Fibroblast of skin of abdomen (primary cell): ENCODE measurements at regions not wholly inside any gene's neighbourhood (a gene's known extent, or its start where the extent isn't known, plus 50 kb on each side); places are given as distances from the start of the nearest gene placed in this dataset.
A peak's percentile ranks its signal among the peaks of the same experiment; 100 is the strongest.
"Not testable (repeated sequence)": the region's sequence is repeated elsewhere in the genome, so short reads cannot be mapped to it uniquely, and the experiment has no call there.

Source experiments
- DNase-seq: peaks from one replicate; pipeline ENCODE4 v3.0.0-alpha.2; 2013

GRCh38 chr16:87190288-87191230, 126.6 kb downstream of the C16orf95 start:
- peak; percentile 51 for DNase-seq

DNA sequence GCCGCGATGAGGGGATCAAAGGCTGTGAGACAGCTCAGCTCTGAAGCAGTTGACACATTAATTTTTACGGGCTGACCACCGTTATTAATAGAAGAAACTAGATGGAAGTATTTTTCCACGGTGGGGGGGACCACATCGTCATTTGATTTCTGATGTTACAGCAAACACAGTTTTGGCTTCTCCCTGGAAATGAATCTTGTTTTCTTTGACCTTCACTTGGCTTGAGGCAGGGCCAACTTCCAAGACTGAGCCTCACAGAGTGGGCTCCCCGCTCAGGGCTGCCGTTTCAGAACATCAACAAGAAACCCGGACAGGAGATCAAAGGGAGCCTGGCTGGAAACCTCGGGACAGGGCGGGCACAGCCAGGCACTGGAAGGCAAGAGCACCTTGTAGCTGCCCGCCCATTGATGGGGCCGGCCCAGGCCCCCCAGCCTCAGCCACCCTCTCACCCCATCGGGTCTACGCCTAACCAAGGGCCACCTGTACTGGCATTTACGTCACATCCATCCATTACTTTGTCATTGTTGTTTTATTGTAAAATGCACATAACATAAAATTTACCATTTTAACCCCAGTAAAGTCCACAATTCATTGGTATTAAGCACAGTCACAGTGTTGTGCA, 124.6 kb downstream of the C16orf95 start:
- no peak for DNase-seq

DNA sequence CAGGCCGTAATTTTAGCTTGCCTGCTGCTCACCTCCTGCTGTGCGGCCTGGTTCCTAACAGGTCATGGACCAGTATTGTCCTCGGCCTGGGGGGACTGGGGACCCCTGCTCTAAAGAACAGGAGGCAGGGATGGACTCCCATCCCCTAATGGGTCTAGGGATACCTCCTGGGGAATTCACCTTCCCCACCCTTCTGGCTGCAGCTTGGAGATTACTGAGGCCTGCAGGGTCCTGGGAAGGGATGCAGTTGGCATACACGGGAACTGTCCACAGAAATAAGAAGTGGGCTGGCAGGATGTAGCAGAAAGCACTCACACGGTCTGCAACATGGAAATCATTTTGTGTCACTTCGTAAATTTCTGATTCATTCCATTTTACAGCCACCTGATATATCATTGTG, 123.0 kb downstream of the C16orf95 start:
- no peak for DNase-seq

DNA sequence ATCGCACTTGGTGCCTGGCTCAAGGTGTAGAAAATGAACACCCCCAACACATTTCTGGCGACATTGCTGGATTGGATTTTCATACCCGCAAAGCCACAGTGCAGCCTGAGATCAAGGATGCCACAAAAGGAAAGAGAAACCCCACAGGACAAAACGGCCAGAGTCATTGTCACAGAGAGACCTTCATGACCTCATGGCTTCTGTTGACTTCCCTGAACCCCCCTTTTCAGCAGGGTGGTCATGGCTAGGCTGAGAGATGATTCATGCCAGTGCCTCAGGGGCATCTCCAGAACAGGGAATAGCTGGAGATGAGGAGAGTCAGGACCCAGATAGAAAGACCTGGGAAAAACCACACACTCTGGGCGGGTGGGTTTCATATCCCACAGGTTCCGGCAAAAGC, 122.0 kb downstream of the C16orf95 start:
- no peak for DNase-seq

DNA sequence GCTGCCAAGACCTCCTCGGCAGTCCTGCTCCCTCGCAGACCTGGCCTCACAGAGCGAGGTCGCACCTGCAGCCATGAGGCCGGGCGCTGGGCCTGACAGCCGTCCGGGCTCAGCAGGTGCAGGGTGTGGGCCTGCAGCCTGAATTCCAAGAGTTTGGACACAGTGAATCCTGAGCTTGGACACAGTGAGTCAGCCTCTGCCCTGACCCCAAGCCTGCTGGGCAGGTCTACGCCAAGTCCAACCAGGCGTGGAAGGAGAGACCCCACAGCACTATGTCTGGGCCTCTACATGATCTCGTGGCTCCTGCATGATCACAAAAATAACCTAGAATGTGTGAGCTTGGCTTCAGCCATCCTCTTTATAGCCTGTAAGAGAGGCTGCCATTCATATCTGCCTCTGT, 121.0 kb downstream of the C16orf95 start:
- no peak for DNase-seq

GRCh38 chr16:87196661-87197060, 120.5 kb downstream of the C16orf95 start:
- DNase-seq, result no peak

DNA sequence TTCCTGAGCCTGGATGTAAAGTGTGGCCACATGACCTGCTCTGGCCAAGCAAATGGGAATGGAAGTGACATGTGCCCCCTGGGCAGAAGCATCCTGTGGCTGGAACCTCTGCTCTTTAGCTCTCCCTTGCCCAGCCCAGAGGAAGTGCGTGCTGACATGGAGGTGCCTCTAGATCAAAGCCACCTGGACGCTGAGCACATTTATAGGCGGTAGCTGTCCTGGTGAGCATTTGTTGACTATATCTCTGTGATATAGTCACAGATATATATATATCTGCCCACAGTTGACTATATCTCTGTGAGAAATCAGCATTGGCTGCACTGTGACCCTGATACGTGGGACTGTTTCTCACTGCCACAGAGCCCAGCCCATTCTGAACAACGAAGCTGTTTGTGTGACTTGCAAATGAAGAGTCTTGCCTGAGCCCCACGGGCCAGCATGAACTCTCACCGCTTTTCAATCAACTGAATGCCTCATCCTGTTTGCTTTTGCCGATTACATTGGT, 118.8 kb downstream of the C16orf95 start:
- DNase-seq, result no peak

DNA sequence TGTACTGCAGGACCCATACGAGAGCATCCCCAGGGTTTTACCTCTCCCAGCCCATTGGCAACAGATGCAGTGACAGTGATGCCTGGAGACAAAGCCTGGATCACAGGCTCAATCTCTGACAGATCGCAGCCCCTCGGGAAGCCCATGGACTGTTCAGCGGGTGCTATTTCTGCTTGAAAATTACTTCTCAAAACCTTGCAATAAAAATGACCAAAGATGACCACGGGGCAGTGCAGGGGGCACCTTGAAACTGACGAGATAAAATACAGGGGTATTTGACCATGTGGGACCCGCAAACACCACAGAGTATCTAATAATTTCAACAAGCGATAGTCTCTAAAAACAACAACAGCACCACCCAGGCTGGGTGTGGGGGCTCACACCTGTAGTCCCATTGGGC, 118.3 kb downstream of the C16orf95 start:
- no peak for DNase-seq

GRCh38 chr16:87199379-87199778, 117.8 kb downstream of the C16orf95 start:
- DNase-seq, result no peak

DNA sequence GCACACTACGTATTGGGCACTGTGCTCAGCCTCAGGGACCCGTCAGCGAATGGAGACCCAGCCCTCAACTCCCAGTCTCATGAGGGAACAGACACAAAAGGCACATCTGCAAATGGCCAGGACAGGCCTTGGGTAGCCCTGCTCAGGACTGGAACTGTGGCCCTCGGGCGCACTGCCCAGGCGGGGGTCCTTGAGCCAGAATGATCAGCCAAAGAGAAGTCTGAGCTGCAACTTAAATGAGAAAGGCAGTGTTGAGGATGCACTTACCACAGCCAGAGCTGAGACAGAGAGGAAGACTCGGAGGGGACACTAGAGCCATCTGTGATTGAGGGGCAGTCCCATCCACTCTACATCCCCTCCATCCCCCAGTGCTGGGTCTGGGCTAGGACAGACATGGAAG, 117.3 kb downstream of the C16orf95 start:
- DNase-seq, result no peak

- no peak for DNase-seq
Measured at GRCh38 chr16:87200637-87201036, 116.6 kb downstream of the C16orf95 start.

GRCh38 chr16:87201052-87201451, 116.1 kb downstream of the C16orf95 start:
- peak; percentile 100 for DNase-seq

- DNase-seq, result peak; percentile 33
Measured at GRCh38 chr16:87201790-87202189, 115.4 kb downstream of the C16orf95 start.

DNA sequence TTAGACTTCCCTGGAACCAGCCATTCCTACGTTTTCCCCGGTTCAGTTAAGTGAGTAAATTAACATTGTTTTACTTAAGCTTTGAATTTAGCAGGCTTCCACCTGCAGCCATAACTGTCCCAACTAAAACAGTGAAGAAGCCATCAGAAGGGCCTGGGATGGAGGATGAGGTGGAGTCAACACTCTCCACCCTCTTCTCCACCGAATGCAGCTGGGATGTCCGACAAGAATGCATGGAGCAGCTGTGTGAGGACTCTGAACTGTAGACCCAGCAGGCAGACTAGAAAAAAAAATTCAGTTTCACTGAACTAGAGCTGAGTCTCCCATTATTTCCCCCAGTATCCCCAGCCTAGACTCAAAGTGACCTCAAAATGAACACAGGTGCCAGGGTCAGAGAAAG, 114.8 kb downstream of the C16orf95 start:
- peak; percentile 76 for DNase-seq

- DNase-seq, result peak; percentile 92
Measured at GRCh38 chr16:87203060-87203656, 114.0 kb downstream of the C16orf95 start.

DNA sequence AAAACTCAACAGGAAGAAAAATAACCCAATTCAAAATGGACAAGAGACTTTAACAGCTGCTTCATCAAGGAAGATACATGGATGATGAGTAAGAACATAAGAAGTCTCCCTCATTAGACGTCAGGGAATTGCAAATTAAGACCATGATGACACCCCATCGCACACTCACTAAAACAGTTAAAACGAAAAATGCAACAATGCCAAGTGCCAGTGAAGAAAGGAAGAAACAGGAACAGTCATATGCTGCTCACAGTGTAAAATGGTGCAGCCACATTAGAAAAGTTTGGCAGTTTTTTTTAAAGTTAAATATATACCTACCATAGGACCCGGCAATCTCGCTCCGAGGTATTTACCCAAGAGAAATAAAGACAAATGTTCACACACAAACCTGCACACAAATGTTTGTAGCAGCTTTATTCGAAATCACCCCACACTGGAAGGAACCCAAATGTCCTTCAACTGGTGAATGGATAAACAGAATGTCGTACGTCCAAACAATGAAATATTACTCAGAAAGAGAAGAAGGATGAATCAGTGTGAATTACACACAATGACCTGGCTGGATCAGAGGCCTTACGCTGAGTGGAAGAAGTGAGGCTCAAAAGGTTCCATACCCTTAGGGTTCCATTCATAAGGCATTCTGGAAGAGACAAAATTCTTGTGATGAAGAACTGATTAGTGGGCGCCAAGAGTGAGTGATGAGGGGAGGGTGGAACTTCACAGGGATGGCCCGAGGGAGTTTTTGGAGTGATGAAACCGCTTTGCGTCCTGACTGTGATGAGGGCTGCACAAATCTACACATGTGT, 110.3 kb downstream of the C16orf95 start:
- DNase-seq, result peak; percentile 84

GRCh38 chr16:87207509-87207908, 109.7 kb downstream of the C16orf95 start:
- DNase-seq, result peak; percentile 91

DNA sequence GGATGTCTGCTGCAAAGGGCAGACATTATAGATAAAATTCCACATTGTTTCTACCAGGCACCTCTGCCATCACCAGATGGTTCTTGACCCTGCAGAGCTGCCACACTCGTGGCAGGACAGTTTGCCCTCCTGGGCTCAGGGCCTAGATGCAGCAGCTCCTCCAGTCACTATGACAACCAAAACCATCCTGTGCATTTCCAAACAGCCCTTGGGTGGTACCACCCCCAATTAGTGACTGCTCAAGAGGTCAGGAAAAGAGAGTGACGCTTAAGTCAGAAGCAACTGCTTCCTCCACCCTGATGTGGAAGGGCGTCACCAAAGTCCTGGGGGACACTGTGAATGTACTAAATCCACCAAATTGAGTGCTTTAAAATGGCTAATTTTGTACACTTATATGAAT, 109.2 kb downstream of the C16orf95 start:
- no peak for DNase-seq

- DNase-seq, result not testable (repeated sequence)
Measured at GRCh38 chr16:87208968-87209367, 108.2 kb downstream of the C16orf95 start.

DNA sequence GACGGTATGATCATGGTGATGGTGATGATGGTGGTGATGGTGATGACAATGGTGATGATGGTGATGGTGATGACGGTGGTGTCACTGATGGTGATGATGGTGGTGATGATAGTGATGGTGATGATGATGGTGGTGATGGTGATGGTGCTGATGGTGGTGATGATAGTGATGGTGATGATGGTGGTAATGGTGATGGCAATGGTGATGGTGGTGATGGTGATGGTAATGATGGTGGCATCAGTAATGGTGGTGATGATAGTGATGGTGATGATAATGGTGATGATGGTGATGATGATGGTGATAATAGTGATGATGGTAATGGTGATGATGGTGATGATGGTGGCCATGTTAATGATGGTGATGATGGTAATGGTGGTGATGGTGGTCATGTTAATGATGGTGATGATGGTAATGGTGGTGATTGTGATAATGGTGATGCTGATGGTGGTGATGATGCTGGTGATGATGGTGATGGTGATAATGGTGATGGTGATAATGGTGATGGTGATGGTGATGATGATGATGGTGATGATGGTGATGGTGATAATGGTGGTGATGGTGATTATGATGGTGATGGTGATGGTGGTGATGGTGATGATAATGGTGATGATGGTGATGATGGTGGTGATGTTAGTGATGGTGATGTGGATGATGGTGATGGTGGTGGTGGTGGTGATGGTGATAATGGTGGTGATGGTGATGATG, 107.2 kb downstream of the C16orf95 start:
- DNase-seq, result no peak

- peak; percentile 59 for DNase-seq
Measured at GRCh38 chr16:87210894-87211293, 106.3 kb downstream of the C16orf95 start.

DNA sequence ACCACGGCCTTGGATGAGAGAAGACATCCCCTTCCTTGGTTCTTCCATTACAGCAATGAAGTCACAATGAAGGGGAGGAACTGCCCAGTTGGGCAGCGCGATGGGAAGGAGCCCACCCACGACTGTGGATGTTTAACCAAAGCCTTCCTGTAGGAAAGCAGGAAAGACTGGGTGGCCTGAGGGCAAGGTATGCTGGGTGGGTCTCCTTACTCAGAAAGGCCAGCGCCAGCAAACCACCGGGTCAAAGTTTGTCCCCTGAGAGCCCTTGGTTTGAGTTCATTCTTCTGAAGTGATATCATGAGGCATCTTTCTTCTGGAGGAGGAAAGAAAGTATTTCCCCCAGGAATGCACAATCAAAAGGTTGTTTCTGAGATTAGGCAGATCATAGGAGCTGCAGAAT, 105.2 kb downstream of the C16orf95 start:
- DNase-seq, result peak; percentile 62
